GM21390 (cell line): ENCODE measurements at regions not wholly inside any gene's neighbourhood (a gene's known extent, or its start where the extent isn't known, plus 50 kb on each side); places are given as distances from the start of the nearest gene placed in this dataset.
"Not testable (repeated sequence)": the region's sequence is repeated elsewhere in the genome, so short reads cannot be mapped to it uniquely, and the experiment has no call there.

Source experiments
- ATAC-seq: cut with Tn5 transposase; IDR thresholded peaks from one replicate; pipeline ENCODE4 v1.9.1; 2021; ENCODE audit not compliant: unreplicated experiment

DNA sequence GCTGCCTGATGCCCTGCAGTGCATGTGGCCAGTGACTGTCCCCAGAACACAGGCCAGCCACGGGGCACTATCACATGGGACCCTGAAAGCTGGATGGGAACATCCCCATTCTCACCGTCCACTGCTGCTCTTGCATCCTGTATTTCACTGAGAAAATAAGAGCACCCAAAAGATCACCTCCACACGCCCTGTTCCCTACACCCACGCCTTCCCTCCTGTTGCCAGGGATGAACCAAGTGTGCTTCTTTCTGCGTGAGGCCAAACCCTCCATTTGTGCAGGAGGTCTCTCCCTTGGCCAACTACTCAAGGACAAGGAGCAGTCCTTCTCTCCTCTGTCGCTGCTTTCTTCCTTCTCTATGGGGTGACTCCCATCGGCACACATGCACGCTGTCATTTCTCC lies 118.3 kb downstream of the LRRC37A3 start:
- ATAC-seq: not testable (repeated sequence)

DNA sequence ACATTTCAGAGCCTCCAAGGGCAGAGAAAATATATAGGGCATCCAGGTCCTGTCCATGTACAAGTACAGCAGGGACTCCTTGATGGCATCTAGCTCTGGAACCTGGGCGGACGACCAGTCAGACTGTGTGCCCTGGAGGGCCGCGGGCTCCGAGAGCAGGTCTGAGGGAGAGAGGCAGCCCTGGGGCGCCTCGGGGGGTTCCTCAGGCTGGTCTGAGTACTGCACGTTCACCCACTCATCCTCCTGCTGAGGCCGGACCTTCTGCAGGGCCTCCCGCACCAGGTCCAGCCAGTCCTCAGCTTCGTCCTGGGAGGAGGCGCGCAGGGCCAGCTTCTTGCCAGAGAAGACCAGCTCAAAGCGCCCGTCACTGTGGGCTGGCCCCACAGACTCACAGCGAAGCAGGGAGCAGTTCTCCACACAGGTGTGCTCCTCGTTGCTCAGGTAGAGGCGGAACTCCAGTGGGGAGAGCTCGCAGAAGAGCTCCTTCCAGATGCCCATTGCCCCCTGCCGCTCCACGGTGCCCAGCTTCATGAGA lies 118.8 kb downstream of the LRRC37A3 start:
- ATAC-seq: not testable (repeated sequence)

DNA sequence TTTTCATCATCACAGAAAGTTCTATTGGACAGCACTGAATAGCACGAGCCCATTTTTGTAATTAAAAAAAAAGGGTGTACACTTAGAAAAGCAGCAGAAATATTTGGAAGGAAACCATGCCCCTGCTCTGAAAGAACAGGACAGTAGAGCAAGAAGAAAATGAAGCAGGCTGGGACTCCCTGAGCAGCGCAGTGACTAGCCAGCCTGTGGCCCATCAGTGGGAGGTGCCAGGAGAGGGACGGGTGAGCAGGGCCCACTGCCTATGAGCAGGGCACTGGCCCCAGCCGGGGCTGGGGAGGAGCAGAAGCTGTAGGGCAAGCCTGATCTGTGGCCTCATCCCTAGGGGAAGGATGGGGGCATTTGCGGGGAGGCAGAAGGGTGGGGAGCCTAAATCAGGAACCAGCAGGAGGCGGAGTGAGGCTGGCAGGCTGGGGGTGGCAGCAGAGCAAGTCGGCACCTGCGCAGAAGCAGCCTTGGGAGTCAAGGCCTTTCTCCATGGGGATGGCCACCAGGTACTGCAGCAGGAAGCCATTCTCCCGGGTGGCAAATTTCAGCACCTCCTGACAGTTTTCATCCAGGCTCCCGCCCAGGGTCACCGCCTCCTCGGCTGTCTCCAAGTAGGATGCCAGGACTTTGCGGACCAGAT lies 119.6 kb downstream of the LRRC37A3 start:
- ATAC-seq: not testable (repeated sequence)

DNA sequence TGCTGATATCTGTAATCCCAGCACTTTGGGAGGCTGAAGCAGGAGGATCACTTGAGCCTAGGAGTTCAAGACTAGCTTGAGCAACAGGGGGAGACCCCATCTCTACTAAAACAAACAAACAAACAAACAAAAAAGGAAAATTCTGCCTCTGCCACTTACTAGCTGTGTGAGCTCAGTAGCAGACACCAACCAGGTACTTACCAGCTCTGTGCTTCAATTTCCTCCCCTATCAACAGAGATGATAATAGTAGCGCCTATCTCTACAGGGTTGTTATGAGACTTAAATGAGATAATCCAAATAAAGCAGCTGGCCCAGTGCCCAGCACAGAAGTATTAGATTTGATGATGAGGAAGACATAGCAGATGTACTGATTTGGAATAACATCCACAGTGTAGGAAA lies 120.3 kb downstream of the LRRC37A3 start:
- not testable (repeated sequence) for ATAC-seq

DNA sequence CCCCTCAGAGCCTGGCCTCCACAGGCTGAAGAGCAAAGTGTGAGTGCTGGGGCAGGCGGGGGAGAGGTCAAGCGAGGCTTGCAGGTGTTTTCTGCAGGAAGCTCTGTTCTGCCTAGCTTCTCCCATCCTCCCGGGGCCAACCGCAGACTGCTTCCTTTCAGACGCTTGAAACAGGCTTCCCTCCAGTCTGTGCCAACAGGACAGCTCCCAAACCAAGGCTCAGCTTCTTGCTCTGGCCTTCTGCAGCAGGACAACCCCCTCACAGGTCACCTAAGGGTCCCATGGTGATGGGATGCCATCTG lies 120.8 kb downstream of the LRRC37A3 start:
- peak; percentile 51 for ATAC-seq

DNA sequence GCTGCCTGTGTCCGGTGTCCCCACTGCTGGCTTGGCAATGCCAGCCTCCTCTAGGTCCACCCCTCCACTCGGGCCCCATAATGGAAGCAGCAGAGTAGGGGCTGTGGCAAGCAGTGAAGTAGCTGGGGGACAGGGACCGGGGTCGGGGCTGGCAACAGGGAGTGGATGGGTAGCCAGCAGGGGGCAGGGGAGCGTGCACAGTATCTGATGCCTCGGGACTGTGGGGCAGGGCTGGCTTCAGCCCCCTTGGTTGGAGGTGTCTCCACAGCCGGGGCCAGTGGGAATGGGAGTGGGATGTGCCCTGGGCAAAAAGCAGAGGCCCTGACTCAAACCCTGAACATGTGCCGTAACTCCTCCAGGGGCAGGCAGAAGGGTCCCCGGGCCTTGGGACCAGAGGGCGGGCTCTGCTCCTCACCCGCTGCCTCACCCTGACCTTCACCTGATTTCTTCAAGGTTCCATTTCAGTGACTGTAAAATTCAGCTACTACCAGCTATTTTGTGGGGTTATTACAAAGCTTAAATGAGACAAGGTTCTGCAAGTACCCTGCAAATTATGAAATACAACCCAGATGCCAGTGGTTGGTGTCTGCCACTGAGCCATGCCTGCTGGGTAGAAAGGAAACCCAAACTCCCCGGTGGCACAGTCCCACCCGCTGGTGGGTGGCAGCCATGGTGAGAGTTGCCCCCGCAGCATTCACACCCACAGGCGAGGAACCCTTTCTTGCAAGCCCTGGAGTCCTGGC lies 121.4 kb downstream of the LRRC37A3 start:
- ATAC-seq: not testable (repeated sequence)

DNA sequence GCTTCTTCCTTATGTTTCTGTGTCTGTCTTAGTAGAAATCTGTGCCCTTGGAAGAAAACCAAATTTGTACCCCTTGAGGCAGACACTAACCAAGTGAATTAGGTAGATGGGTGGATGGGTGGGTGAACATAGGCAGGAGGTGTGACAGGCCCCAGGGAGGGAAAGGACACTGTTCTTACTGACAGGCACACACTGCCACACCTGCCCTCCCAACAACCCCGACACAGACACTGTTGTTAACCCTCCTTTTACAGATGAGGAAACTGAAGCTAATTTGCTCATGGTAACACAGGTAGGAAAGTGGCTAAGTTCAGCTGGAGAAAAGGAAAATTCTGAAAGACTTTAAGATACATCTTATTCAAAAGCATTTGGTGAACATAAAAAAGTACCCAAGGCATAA lies 123.9 kb downstream of the LRRC37A3 start:
- not testable (repeated sequence) for ATAC-seq

DNA sequence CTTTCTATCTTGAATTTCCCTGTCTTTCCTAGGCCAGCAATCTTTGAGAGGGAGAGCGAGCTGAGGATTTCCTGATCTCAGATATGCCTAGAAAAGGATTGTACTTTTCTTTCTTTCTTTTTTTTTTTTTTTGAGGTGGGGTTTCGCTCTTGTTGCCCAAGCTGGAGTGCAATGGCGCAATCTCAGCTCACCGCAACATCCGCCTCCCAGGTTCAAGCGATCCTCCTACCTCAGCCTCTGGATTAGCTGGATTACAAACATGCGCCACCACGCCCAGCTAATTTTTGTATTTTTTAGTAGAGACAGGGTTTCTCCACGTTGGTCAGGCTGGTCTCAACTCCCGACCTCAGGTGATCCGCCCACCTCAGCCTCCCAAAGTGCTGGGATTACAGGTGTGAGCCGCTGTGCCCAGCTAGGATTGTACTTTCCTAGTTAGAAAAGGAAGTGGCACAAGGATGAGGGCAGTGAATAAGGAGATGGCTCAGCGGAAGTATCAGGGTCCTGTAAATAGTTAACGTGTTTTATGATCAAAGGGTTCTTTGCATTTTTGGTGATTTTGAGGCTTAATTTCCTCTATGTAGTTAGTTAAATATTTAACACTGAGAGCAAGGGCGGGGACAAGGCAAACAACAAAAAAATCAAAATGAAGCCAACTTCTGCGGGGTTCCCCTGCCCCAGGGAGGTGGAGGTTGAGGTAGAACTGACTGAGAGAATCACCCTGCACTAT lies 124.6 kb downstream of the LRRC37A3 start:
- ATAC-seq: not testable (repeated sequence)

DNA sequence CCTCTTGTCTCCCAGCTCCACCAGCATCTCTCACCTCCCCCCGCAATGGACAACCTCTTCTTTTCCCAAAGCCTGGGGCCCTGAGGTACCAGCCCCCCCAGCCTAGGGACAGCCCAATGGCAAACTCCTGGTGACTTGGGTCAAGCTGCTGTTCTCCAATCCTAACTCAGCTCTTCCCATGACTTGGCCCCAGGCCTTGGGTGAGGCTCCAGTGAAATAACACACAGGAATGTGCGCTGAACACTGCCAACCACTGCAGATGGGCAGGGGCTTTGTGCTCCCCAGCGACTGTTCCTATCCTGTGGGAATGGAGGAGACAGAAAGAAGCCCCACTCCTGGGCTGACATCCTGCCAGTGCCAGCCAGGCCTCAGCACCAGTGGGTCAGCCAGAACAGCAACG lies 125.2 kb downstream of the LRRC37A3 start:
- ATAC-seq: not testable (repeated sequence)

DNA sequence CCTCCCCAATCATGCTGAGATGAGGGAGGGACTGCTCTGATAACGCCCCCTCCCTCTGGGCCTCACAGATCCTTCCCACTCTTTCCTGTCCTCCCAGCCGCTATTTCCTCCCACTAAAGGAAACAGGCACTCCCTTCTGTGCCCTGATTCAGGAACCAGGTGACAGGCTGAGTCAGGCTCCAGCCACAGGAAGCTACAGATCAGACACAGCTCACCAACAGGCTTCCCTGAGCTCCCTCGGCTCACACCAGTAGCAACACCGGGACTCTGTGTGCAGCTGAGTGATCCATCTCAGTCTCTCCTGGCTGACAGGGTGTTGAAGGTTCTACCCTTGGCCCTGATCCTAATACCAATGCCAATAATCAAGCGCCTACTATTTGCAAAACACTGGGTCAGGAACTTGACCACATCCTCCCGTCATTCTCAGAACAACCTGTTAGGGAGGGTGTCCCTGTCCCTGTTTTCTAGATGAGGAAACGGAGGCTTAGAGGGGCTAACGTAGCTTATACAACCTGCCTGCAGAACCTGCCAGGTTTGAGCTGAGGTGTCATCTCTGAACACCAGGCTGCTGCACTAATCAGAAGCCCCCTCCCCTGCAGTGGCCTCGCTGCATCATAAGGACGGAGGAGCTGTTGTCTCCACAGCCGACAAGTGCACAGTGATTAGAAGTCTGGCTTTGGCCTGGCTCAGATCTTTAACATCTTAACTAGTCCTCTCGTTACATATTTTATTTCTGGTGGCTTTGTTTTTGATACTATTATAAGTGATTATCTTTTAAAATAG lies 126.3 kb downstream of the LRRC37A3 start:
- not testable (repeated sequence) for ATAC-seq

DNA sequence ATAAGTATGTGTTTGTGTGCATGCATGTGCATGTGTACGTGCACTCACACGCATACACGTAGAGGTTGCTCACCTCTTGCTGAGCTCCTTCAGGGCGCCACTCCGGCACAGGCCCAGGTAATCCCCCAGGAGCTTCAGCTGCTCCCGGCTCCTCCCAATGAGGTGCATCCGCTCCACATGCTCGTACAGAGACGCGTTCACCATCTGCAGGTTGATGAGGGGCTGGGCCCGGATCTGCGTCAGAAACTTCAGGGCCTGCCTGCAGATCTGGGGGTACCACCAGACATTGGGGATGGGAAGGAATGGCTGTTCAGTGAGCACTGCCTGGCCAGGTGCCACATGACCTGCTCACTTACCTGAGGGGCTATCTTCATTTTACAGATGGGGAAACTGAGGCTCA lies 127.0 kb downstream of the LRRC37A3 start:
- ATAC-seq: not testable (repeated sequence)

DNA sequence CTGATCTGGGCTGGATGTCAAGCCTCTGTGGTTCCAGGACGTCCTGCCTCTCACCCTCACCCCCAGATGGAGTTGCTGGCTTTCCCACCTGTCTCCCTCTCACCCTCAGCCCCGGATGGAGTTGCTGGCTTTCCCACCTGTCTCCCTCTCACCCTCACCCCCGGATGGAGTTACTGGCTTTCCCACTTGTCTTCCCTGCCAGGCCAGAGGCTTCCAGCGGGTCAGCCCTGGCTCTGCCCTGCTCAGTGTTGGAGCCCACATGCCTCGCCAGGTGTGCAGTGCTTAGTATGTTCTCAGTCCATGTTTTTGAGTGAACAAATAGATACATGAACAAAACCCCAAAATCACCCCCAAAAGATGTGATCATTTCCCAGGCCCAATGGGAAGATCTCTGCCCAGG lies 127.6 kb downstream of the LRRC37A3 start:
- not testable (repeated sequence) for ATAC-seq

DNA sequence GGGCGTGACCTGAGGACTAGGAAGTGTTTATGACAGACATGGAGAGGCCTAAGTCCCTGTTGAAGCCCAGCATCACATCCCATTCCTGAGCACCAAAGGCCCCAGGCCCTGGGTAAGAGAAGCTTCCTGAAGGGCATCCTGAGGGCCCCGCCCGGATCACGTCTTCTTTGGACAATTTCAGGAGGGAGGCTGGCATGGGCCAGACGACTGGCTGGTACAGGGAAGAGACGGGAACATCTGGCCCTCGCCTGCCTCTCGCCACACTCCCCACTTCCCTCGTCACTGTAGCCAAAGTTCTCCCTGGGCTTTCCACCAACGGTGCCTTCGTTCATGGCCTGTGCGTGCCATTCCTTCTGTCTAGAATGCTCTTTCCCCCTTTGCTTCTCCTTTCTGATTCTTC lies 128.1 kb downstream of the LRRC37A3 start:
- not testable (repeated sequence) for ATAC-seq

DNA sequence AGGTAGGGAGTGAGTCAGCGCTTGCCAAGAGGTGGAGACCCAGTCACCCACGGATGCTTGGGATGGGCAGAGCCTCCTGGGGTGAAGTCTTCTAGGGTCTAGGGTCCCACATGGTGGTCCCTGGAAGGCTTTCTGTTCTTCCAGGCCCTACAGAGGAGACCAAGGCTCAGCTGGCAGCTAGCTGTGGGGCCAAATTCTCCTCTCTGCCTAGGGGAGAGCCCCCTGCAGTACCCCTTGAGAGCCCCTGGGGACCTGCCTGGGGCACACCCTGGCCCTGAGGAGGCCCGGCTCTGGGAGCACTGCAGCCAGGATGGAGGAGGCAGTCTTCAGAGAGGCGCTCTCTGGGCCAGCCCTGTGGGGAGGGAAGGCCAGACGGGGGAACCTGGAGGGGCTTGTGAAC lies 128.6 kb upstream of the SMURF2 start:
- not testable (repeated sequence) for ATAC-seq

DNA sequence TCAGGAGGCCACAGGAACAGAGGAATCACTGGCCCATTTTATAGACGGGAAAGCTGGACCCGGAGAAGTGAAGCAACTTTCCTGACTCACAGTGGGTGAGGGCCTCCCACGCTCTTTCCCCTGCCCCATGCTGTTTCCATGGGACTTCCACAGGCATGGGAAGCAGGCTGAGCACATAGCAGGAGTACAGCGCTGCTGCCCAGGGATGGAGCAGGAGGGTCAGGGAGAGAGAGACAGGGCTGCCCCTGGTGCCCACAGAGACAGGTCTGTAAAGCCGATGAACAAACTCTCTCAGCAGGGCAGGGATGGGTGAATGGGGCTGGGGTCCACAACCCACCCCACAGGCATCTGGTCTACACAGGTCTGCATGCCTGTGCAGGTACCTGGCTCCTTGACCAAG lies 128.1 kb upstream of the SMURF2 start:
- not testable (repeated sequence) for ATAC-seq

DNA sequence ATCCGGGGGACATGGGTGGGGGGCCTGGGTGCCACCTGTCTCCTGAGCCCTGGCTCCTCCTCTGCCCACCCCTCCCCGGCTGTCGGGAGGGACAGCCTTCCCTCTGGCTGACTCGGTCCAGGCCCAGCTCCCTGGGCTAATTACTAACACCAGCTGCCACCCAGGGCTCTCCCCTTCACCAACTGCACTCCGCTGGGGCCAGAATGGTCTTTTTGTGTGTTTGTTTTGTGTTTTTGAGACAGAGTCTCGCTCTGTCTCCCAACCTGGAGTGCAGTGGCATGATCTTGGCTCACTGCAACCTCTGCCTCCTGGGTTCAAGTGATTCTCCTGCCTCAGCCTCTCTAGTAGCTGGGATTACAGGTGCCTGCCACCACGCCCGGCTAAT lies 126.9 kb upstream of the SMURF2 start:
- ATAC-seq: not testable (repeated sequence)

DNA sequence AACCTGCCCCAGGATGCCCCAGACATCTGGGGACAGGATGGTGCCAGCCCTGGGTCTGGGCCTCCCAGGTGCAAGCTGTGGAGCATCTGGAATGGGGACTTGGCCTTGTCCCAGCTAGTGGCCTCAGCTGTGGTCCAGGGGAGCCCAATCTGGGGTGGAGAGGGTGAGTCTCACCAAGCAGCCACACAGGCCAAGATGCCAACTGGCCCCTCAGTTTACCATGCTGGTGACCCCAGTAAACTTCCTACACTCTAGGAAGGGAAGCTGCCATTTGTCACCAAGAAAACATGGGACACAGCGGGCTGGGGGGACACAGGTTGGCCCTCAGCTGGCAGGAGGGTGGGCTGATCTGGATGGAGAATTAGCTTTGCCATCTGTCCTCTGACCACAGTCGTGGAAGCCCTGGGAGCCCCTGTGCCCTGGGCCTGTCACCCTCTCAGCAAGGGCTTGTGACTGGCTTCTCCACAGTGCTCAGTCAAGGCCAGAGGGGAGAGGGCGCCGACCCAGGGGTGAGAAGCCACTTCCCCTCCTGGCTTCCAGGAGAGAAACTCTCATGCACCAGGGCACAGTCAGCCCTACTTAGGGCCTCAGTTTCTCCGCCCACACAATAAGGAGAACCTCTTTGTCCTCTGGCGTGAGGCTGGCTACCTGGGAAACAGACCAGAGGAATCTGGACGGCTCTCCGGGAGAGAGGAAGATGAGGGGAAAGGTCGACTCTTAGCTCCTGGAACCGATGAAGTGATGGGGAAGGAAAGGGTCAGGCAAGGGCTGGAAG lies 126.4 kb upstream of the SMURF2 start:
- no peak for ATAC-seq

DNA sequence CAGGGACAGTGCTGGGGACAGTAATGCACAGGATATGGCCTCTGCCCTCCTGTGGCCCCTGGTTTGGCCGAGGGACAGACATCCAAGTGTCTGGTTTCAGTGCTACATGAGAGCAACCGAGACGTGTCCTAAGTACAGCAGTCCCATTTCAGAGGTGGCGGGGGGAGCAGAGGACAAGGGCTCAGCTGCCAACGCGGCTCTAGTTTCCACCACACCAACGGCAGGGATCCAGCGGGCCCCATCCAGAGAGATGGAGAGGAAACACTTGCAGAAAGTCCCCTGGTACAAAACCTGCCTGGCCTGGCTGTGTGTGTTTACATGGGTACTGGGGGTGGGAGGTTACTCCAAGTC lies 125.8 kb upstream of the SMURF2 start:
- ATAC-seq: no peak

DNA sequence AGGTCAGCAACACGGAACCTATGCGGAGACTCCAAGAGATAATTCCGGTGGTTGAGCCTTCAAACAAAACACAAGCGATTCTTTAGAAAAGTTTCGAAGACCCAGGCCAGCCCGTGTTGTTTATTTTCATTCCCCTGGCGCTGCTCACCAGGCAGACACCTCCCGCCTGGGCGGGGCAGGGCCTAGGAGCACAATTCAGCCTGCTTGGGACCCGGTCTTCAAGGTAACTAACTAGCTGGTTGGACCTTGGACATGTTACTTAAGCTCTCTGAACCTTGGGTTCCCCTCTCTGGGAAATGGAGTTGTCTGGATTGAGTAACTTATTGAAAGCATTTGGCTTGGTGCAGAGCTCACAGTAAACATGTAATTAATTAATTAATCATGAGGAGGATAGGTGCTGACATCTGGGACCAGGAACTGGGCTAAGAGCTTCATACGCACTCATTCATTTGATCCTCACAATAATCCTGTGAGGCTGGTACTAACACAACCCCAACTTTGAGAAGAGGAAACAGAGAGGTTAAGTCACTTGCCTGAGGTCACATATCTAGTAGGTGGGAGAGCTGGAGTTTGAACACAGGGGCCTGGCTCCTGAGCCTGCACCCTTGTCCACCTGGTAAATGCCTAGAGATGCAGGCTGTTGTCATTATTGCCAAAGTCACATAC lies 125.3 kb upstream of the SMURF2 start:
- ATAC-seq: no peak

DNA sequence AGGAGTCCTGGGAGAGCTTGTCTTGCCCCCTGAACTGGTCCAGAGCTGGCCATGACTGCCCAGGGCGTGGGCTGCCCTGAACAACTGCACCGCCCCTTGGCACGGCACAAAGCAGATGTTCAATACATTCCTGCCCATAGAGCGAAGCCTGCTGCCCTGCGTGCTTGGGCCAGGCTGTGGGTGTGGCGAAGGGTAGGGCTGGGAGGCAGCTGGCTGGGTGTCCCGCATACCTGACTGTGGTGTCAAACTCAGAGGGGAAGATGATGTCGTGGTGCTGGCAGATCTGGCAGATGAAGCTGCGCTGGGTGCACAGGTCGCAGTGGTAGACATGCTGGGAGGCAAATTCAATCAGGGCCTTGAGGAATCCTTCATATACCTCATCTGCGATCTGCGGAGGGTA lies 124.2 kb upstream of the SMURF2 start:
- no peak for ATAC-seq
